ENCODE measurements at regions not wholly inside any gene's neighbourhood (a gene's known extent, or its start where the extent isn't known, plus 50 kb on each side); places are given as distances from the start of the nearest gene placed in this dataset.

DNA sequence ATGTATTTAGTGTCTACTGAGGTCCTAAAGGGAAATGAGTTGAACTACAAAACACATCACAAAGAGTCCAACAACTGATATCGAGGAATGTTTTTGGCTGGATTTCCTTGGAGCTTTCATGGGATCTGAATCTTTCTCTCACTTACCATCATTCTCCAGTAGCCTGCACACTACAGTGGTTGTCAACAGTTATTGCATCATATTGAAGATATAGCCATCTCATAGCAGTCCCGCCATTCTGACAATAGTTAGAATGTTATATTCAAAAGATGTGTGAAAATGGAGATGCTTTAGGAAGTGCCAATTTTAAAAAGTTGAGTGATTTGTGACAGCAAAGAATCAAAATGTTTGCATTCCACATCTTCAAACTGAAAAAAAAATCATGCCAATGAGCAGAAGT, 186.8 kb downstream of the DSC3 start:
- TF ChIP-seq POLR2A (IDR thresholded peaks at IDR 0.05; ENCODE audit: low read length) (no peak), MAX (IDR thresholded peaks at IDR 0.05) (no peak), CBX2 (IDR thresholded peaks at IDR 0.05; ENCODE audit: borderline replicate concordance, low read depth) (no peak), E2F6 (IDR thresholded peaks at IDR 0.05; ENCODE audit: borderline replicate concordance, low read depth) (no peak), CHD4 (IDR thresholded peaks at IDR 0.05; ENCODE audit: borderline replicate concordance) (no peak), EP300 (IDR thresholded peaks at IDR 0.05) (no peak), CTCF (IDR thresholded peaks at IDR 0.05) (no peak), KDM1A (IDR thresholded peaks at IDR 0.05; ENCODE audit: low read depth) (no peak), BHLHE40 (IDR thresholded peaks at IDR 0.05; ENCODE audit: low read depth, low read length) (no peak), NFE2L2 (conservative IDR thresholded peaks at IDR 0.05; ENCODE audit: low read length) (no peak)
- TF ChIP-seq, protein P1, sequence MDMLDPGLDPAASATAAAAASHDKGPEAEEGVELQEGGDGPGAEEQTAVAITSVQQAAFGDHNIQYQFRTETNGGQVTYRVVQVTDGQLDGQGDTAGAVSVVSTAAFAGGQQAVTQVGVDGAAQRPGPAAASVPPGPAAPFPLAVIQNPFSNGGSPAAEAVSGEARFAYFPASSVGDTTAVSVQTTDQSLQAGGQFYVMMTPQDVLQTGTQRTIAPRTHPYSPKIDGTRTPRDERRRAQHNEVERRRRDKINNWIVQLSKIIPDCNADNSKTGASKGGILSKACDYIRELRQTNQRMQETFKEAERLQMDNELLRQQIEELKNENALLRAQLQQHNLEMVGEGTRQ (IDR thresholded peaks at IDR 0.05): no peak
- TF ChIP-seq, protein P2, sequence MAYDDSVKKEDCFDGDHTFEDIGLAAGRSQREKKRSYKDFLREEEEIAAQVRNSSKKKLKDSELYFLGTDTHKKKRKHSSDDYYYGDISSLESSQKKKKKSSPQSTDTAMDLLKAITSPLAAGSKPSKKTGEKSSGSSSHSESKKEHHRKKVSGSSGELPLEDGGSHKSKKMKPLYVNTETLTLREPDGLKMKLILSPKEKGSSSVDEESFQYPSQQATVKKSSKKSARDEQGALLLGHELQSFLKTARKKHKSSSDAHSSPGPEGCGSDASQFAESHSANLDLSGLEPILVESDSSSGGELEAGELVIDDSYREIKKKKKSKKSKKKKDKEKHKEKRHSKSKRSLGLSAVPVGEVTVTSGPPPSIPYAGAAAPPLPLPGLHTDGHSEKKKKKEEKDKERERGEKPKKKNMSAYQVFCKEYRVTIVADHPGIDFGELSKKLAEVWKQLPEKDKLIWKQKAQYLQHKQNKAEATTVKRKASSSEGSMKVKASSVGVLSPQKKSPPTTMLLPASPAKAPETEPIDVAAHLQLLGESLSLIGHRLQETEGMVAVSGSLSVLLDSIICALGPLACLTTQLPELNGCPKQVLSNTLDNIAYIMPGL (CRISPR knock-in tag; IDR thresholded peaks at IDR 0.05; ENCODE audit: borderline replicate concordance): no peak
